GM12878 (cell line): ENCODE measurements at regions not wholly inside any gene's neighbourhood (a gene's known extent, or its start where the extent isn't known, plus 50 kb on each side); places are given as distances from the start of the nearest gene placed in this dataset.

ENCODE experiments used
- ATAC-seq: fragments of 200-7000 bp; cut with Tn5 transposase; 3 replicates; pipeline ENCODE4 v1.9.1; 2020; ENCODE audit warnings: mild to moderate bottlenecking, moderate library complexity
- BruUV-seq: library from RNA; stranded (reverse); fragments of 400-500 nt; replicated peaks from 2 replicates; lab custom pipeline; 2021; lab: Mats Ljungman, UMichigan
- CTCF ChIA-PET: fragments of 300-600 bp; sonication (Branson Sonifier 250); formaldehyde crosslinking; extraction: SDS; loops from one replicate; lab custom pipeline; 2021; ENCODE audit warnings: inconsistent platforms; lab: Yijun Ruan, JAX
- POLR2A ChIA-PET: fragments of 350-600 bp; formaldehyde crosslinking; extraction: SDS; loops from one replicate; lab custom pipeline; 2021; ENCODE audit warnings: inconsistent platforms; lab: Charles Lee
- RAD21 ChIA-PET: fragments of 300-600 bp; sonication (Branson Sonifier 250); formaldehyde crosslinking; loops from one replicate; lab custom pipeline; 2023; ENCODE audit warnings: antibody characterized with exemption; ENCODE audit not compliant: unreplicated experiment; lab: Charles Lee
- SMC1A ChIA-PET: fragments of 300-600 bp; sonication (Branson Sonifier 250); formaldehyde crosslinking; loops from one replicate; lab custom pipeline; 2023; ENCODE audit not compliant: unreplicated experiment, uncharacterized antibody; lab: Charles Lee
- DNase-seq: peaks from one replicate; pipeline ENCODE4 v3.0.0-alpha.2; 2011; ENCODE audit warnings: low read depth, low spot score
- FAIRE-seq: peaks from 3 replicates; lab custom pipeline; 2011; peaks lifted over from hg19 to GRCh38; lab: Jason Lieb, UNC
- H2AFZ ChIP-seq: 2 replicates; pipeline ENCODE4 v1.6.0; 2011; ENCODE audit warnings: low read depth, low read length, control low read depth; ENCODE audit not compliant: control insufficient read depth
- H3K27ac ChIP-seq: 2 replicates; pipeline ENCODE4 v1.5.1; 2011; ENCODE audit warnings: control low read depth; ENCODE audit not compliant: control insufficient read depth, insufficient read depth
- H3K27me3 ChIP-seq, 2 experiments: replicated peaks in 1 of 2; 2 replicates each; pipeline versions ENCODE4 v1.6.0 to v1.6.1; 2011; ENCODE audit warnings: low read length in 1 of 2; ENCODE audit not compliant: control insufficient read depth in 2 of 2, insufficient read depth in 2 of 2
- H3K36me3 ChIP-seq, 2 experiments: 2 replicates each; pipeline ENCODE4 v1.5.1; 2011; ENCODE audit warnings: low read length in 1 of 2; ENCODE audit not compliant: control insufficient read depth in 2 of 2, insufficient read depth in 2 of 2
- H3K4me1 ChIP-seq: 2 replicates; pipeline ENCODE4 v1.6.1; 2011; ENCODE audit warnings: mild to moderate bottlenecking, low read length, moderate library complexity, mixed read lengths; ENCODE audit not compliant: control insufficient read depth, insufficient read depth
- H3K4me2 ChIP-seq: 2 replicates; pipeline ENCODE4 v1.6.0; 2011; ENCODE audit warnings: control low read depth; ENCODE audit not compliant: control insufficient read depth, insufficient read depth
- H3K4me3 ChIP-seq: fragments of 200-600 bp; sonication (generic); 2 replicates; pipeline ENCODE4 v1.5.1; 2016
- H3K79me2 ChIP-seq: 2 replicates; pipeline ENCODE4 v1.6.0; 2011; ENCODE audit warnings: low read length; ENCODE audit not compliant: control insufficient read depth, insufficient read depth
- H3K9ac ChIP-seq: 2 replicates; pipeline ENCODE4 v1.8.0; 2011; ENCODE audit warnings: low read length, control low read depth, mixed read lengths; ENCODE audit not compliant: control insufficient read depth, insufficient read depth
- H3K9me3 ChIP-seq: replicated peaks from 3 replicates; pipeline ENCODE4 v1.5.1; 2011; ENCODE audit warnings: mild to moderate bottlenecking, low read length; ENCODE audit not compliant: control insufficient read depth, insufficient read depth
- H4K20me1 ChIP-seq: 2 replicates; pipeline ENCODE4 v1.6.0; 2011; ENCODE audit not compliant: control insufficient read depth, insufficient read depth
- CBX5 ChIP-seq: sonication (generic); IDR thresholded peaks from 2 replicates; pipeline ENCODE4 v1.6.1; 2016; ENCODE audit warnings: low read depth, moderate library complexity, mild to moderate bottlenecking, inconsistent platforms
- NR2C1 ChIP-seq: fragments of 450-650 bp; IDR thresholded peaks from 2 replicates; pipeline ENCODE4 v1.6.1; 2017; ENCODE audit warnings: antibody characterized with exemption, mild to moderate bottlenecking, moderate library complexity
- POLR2AphosphoS2 ChIP-seq: IDR thresholded peaks from 2 replicates; pipeline ENCODE4 v1.6.1; 2011; ENCODE audit warnings: low read depth, mild to moderate bottlenecking, low read length, improper control_type of control experiment, moderate library complexity
- REST ChIP-seq: IDR thresholded peaks from 2 replicates; pipeline ENCODE4 v1.6.1; 2012; ENCODE audit warnings: mild to moderate bottlenecking, low read depth, low read length
- WRNIP1 ChIP-seq: IDR thresholded peaks from 2 replicates; pipeline ENCODE4 v1.6.1; 2011; ENCODE audit warnings: low read depth, low read length, improper control_type of control experiment, borderline replicate concordance
- ZBED1 ChIP-seq: IDR thresholded peaks from 2 replicates; pipeline ENCODE4 v1.6.1; 2016; ENCODE audit warnings: borderline replicate concordance
- WGBS: methylation state at CpG from one replicate; pipeline ENCODE4 v1.1.6; 2016; ENCODE audit warnings: low lambda C conversion rate; ENCODE audit not compliant: insufficient replicate concordance, insufficient coverage; ENCODE audit errors: missing lambda C conversion rate; 5-methylcytosine and 5-hydroxymethylcytosine counted together
- in situ Hi-C: fragments of 300-500 bp; cut with MboI; formaldehyde crosslinking; loops from 9 replicates; pipeline ENCODE4 v1.14.3; 2018; ENCODE audit warnings: mixed read lengths
- intact Hi-C: fragments of 100-400 bp; cut with micrococcal nuclease; formaldehyde crosslinking; loops from one replicate; pipeline ENCODE4 v1.14.2; 2022; ENCODE audit not compliant: unreplicated experiment

GRCh38 chr4:33262824-33263223, 2542.7 kb downstream of the PCDH7 start (continued):
- TF ChIP-seq ZBED1: no peak
- no peak for TF ChIP-seq REST
- no peak for TF ChIP-seq NR2C1
- no peak for TF ChIP-seq WRNIP1
- TF ChIP-seq POLR2AphosphoS2: no peak
- TF ChIP-seq, all 136 proteins: peak for 0

- FAIRE-seq (no peak), DNase-seq (no peak), ATAC-seq (peak; percentile 60)
- H3K79me2 ChIP-seq: no peaks in the 10 kb centered on the region
- SMC1A ChIA-PET: interaction anchor here (1.7 kb wide), 1 partner anchor 15 kb away, joined by 4 read pairs; no protein-coding TSS in a partner anchor
- no peak overlapping the region for H3K4me3 ChIP-seq
- H3K9ac ChIP-seq: no peak overlapping the region
- intact Hi-C loops (no loop called here), in situ Hi-C loops (no loop called here)
- no TSS peak for BruUV-seq
- H2AFZ ChIP-seq: no peak overlapping the region
- CTCF ChIA-PET: interaction anchor here (0.6 kb wide), 1 partner anchor 639 kb away, joined by 3 read pairs; no protein-coding TSS in a partner anchor
- no peak overlapping the region for H3K4me2 ChIP-seq
- POLR2A ChIA-PET: no interaction called here
- no peaks in the 10 kb centered on the region for H4K20me1 ChIP-seq
- no peak overlapping the region for H3K27ac ChIP-seq
- no peaks in the 10 kb centered on the region for H3K4me1 ChIP-seq
- no peak for TF ChIP-seq CBX5
- 9% methylated on average over 5 of the region's 5 CpGs for WGBS
- no peaks in the 10 kb centered on the region for H3K27me3 ChIP-seq
- RAD21 ChIA-PET: no interaction called here
- H3K36me3 ChIP-seq: no peaks in the 10 kb centered on the region
- H3K9me3 ChIP-seq: no peaks in the 10 kb centered on the region
Measured at GRCh38 chr4:33268776-33269175, 2548.6 kb downstream of the PCDH7 start.
